ENCODE measurements at regions not wholly inside any gene's neighbourhood (a gene's known extent, or its start where the extent isn't known, plus 50 kb on each side); places are given as distances from the start of the nearest gene placed in this dataset.

GRCh38 chr2:100675373-100675772 lies 112.6 kb downstream of the PDCL3 start:
- TF ChIP-seq, protein P1, sequence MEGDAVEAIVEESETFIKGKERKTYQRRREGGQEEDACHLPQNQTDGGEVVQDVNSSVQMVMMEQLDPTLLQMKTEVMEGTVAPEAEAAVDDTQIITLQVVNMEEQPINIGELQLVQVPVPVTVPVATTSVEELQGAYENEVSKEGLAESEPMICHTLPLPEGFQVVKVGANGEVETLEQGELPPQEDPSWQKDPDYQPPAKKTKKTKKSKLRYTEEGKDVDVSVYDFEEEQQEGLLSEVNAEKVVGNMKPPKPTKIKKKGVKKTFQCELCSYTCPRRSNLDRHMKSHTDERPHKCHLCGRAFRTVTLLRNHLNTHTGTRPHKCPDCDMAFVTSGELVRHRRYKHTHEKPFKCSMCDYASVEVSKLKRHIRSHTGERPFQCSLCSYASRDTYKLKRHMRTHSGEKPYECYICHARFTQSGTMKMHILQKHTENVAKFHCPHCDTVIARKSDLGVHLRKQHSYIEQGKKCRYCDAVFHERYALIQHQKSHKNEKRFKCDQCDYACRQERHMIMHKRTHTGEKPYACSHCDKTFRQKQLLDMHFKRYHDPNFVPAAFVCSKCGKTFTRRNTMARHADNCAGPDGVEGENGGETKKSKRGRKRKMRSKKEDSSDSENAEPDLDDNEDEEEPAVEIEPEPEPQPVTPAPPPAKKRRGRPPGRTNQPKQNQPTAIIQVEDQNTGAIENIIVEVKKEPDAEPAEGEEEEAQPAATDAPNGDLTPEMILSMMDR (IDR thresholded peaks at IDR 0.05), result no peak
- no peak for TF ChIP-seq EZH2 (IDR thresholded peaks at IDR 0.05; ENCODE audit: borderline replicate concordance, insufficient read depth, low read depth, low read length, poor library complexity, severe bottlenecking)
